Astrocyte (in vitro differentiated cells and primary cell): ENCODE measurements at regions not wholly inside any gene's neighbourhood (a gene's known extent, or its start where the extent isn't known, plus 50 kb on each side); places are given as distances from the start of the nearest gene placed in this dataset.

Experiments used
- DNase-seq: peaks from one replicate; pipeline ENCODE4 v3.0.0-alpha.2; 2010; ENCODE audit warnings: low read depth
- FAIRE-seq: peaks from 2 replicates; lab custom pipeline; 2011; peaks lifted over from hg19 to GRCh38; lab: Jason Lieb, UNC
- H2AFZ ChIP-seq: 2 replicates; pipeline ENCODE4 v1.6.0; 2012; ENCODE audit warnings: low read depth, low read length, inconsistent platforms
- H3K27ac ChIP-seq: 2 replicates; pipeline ENCODE4 v1.5.1; 2011; ENCODE audit warnings: low read depth, low read length, inconsistent platforms
- H3K27me3 ChIP-seq: 2 replicates; pipeline ENCODE4 v1.6.0; 2011; ENCODE audit warnings: low read length, inconsistent platforms; ENCODE audit not compliant: insufficient read depth
- H3K36me3 ChIP-seq: 2 replicates; pipeline ENCODE4 v1.5.1; 2011; ENCODE audit warnings: low read length, inconsistent platforms; ENCODE audit not compliant: insufficient read depth
- H3K4me1 ChIP-seq: 2 replicates; pipeline ENCODE4 v1.5.1; 2011; ENCODE audit warnings: low read length, inconsistent platforms; ENCODE audit not compliant: insufficient read depth
- H3K4me2 ChIP-seq: 2 replicates; pipeline ENCODE4 v1.6.0; 2012; ENCODE audit warnings: low read length, inconsistent platforms
- H3K4me3 ChIP-seq: 2 replicates; pipeline ENCODE4 v1.5.1; 2011; ENCODE audit warnings: low read depth, mild to moderate bottlenecking, low read length, inconsistent platforms; ENCODE audit not compliant: insufficient read depth
- H3K79me2 ChIP-seq: 2 replicates; pipeline ENCODE4 v1.6.0; 2012; ENCODE audit warnings: mild to moderate bottlenecking, low read length, inconsistent platforms; ENCODE audit not compliant: insufficient read depth
- H3K9ac ChIP-seq: 2 replicates; pipeline ENCODE4 v1.6.0; 2012; ENCODE audit warnings: mild to moderate bottlenecking, low read length, inconsistent platforms
- H3K9me3 ChIP-seq: 2 replicates; pipeline ENCODE4 v1.5.1; 2012; ENCODE audit warnings: low read depth, mild to moderate bottlenecking, low read length, inconsistent platforms; ENCODE audit not compliant: insufficient read depth
- H4K20me1 ChIP-seq: 2 replicates; pipeline ENCODE4 v1.6.0; 2012; ENCODE audit warnings: low read length, inconsistent platforms; ENCODE audit not compliant: insufficient read depth
- H3K27ac Mint-ChIP-seq: one replicate; pipeline ENCODE4 v1.8.0; 2021; ENCODE audit warnings: mild to moderate bottlenecking, mixed read lengths; ENCODE audit not compliant: unreplicated experiment
- H3K27me3 Mint-ChIP-seq: one replicate; pipeline ENCODE4 v1.8.0; 2021; ENCODE audit warnings: low read depth, mixed read lengths; ENCODE audit not compliant: unreplicated experiment
- H3K36me3 Mint-ChIP-seq: one replicate; pipeline ENCODE4 v1.8.0; 2021; ENCODE audit warnings: low read depth, mixed read lengths; ENCODE audit not compliant: unreplicated experiment
- H3K4me1 Mint-ChIP-seq: one replicate; pipeline ENCODE4 v1.8.0; 2021; ENCODE audit warnings: low read depth, mixed read lengths; ENCODE audit not compliant: unreplicated experiment
- H3K4me3 Mint-ChIP-seq: one replicate; pipeline ENCODE4 v1.8.0; 2021; ENCODE audit warnings: mild to moderate bottlenecking, moderate library complexity, mixed read lengths; ENCODE audit not compliant: unreplicated experiment
- H3K9me3 Mint-ChIP-seq: one replicate; pipeline ENCODE4 v1.8.0; 2021; ENCODE audit warnings: mild to moderate bottlenecking, mixed read lengths; ENCODE audit not compliant: unreplicated experiment
- EZH2 ChIP-seq: IDR thresholded peaks from 2 replicates; pipeline ENCODE4 v1.6.1; 2012; ENCODE audit warnings: mild to moderate bottlenecking, low read length, inconsistent platforms; ENCODE audit not compliant: insufficient read depth
- TF ChIP-seq, protein P1 (sequence below): IDR thresholded peaks from 2 replicates; pipeline ENCODE4 v1.5.1; 2011; ENCODE audit warnings: low read depth, mild to moderate bottlenecking, inconsistent platforms, low read length, moderate library complexity; ENCODE audit not compliant: insufficient read depth

DNA sequence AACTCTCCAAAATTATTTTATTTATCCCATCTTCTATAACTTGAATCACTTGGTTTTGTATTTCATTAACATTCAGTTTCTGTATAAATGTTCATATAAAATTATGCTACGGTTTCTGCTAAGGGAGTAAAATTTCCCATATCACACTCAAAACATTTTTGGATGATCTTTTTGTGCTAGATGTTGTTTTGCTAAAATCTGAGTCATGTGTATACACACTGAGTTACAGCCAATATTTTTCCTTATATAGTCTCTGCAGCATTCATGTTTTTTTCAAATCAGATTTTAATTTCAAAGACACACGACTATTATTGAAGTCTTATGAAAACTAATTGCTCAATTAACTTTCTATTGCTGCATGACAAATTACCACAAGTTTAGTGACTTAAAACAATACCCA is 54.3 kb upstream of the SLC2A12 start:
- Mint-ChIP-seq H3K27me3 (no peaks in the 10 kb centered on the region), H3K27ac (no peak overlapping the region), H3K36me3 (no peaks in the 10 kb centered on the region), H3K4me3 (no peak overlapping the region), H3K4me1 (no peaks in the 10 kb centered on the region), H3K9me3 (no peaks in the 10 kb centered on the region)
- no peak overlapping the region for H3K4me3 ChIP-seq
- no peak overlapping the region for H3K27ac ChIP-seq
- TF ChIP-seq, protein P1, sequence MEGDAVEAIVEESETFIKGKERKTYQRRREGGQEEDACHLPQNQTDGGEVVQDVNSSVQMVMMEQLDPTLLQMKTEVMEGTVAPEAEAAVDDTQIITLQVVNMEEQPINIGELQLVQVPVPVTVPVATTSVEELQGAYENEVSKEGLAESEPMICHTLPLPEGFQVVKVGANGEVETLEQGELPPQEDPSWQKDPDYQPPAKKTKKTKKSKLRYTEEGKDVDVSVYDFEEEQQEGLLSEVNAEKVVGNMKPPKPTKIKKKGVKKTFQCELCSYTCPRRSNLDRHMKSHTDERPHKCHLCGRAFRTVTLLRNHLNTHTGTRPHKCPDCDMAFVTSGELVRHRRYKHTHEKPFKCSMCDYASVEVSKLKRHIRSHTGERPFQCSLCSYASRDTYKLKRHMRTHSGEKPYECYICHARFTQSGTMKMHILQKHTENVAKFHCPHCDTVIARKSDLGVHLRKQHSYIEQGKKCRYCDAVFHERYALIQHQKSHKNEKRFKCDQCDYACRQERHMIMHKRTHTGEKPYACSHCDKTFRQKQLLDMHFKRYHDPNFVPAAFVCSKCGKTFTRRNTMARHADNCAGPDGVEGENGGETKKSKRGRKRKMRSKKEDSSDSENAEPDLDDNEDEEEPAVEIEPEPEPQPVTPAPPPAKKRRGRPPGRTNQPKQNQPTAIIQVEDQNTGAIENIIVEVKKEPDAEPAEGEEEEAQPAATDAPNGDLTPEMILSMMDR, result no peak
- no peak for TF ChIP-seq EZH2
- H3K9ac ChIP-seq, result no peak overlapping the region
- FAIRE-seq, result no peak
- H3K4me1 ChIP-seq, result no peaks in the 10 kb centered on the region
- H3K4me2 ChIP-seq, result no peak overlapping the region
- H3K36me3 ChIP-seq, result no peaks in the 10 kb centered on the region
- no peak for DNase-seq
- no peaks in the 10 kb centered on the region for H3K9me3 ChIP-seq
- no peaks in the 10 kb centered on the region for H3K79me2 ChIP-seq
- H4K20me1 ChIP-seq, result no peaks in the 10 kb centered on the region
- no peaks in the 10 kb centered on the region for H3K27me3 ChIP-seq
- H2AFZ ChIP-seq, result no peak overlapping the region

GRCh38 chr6:134105940-134106339 is 53.5 kb upstream of the SLC2A12 start:
- Mint-ChIP-seq H3K4me1 (no peaks in the 10 kb centered on the region), H3K27ac (no peak overlapping the region), H3K9me3 (no peaks in the 10 kb centered on the region), H3K4me3 (no peak overlapping the region), H3K27me3 (no peaks in the 10 kb centered on the region), H3K36me3 (no peaks in the 10 kb centered on the region)
- Histone ChIP-seq H3K9ac (no peak overlapping the region), H4K20me1 (no peaks in the 10 kb centered on the region), H3K36me3 (no peaks in the 10 kb centered on the region), H3K4me1 (no peaks in the 10 kb centered on the region), H3K27ac (no peak overlapping the region), H3K4me3 (no peak overlapping the region), H3K79me2 (no peaks in the 10 kb centered on the region), H3K27me3 (no peaks in the 10 kb centered on the region), H3K9me3 (no peaks in the 10 kb centered on the region), H3K4me2 (no peak overlapping the region), H2AFZ (no peak overlapping the region)
- no peak for TF ChIP-seq EZH2
- FAIRE-seq (no peak), DNase-seq (no peak)

- Histone ChIP-seq H3K4me2 (no peak overlapping the region), H3K27me3 (no peaks in the 10 kb centered on the region), H3K4me3 (no peak overlapping the region), H2AFZ (no peak overlapping the region), H3K27ac (no peak overlapping the region), H4K20me1 (no peaks in the 10 kb centered on the region), H3K9ac (no peak overlapping the region), H3K4me1 (no peaks in the 10 kb centered on the region), H3K79me2 (no peaks in the 10 kb centered on the region), H3K9me3 (no peaks in the 10 kb centered on the region), H3K36me3 (no peaks in the 10 kb centered on the region)
- Mint-ChIP-seq H3K4me3 (no peak overlapping the region), H3K36me3 (no peaks in the 10 kb centered on the region), H3K27me3 (peaks cover 2% of the 10 kb centered on the region), H3K27ac (no peak overlapping the region), H3K9me3 (no peaks in the 10 kb centered on the region), H3K4me1 (no peaks in the 10 kb centered on the region)
- TF ChIP-seq EZH2, result no peak
- TF ChIP-seq, protein P1, result no peak
- DNase-seq (no peak), FAIRE-seq (no peak)
Observed at GRCh38 chr6:134103006-134103405, 50.6 kb upstream of the SLC2A12 start.
